Hepatocyte (in vitro differentiated cells): ENCODE measurements at regions not wholly inside any gene's neighbourhood (a gene's known extent, or its start where the extent isn't known, plus 50 kb on each side); places are given as distances from the start of the nearest gene placed in this dataset.

Experiments used
- DNase-seq: peaks from one replicate; pipeline ENCODE4 v3.0.0-alpha.2; 2016; ENCODE audit warnings: low spot score
- H2AFZ ChIP-seq: fragments of 200-600 bp; sonication (generic); 2 replicates; pipeline ENCODE4 v1.6.0; 2016; ENCODE audit warnings: antibody characterized with exemption, mild to moderate bottlenecking
- H3K27ac ChIP-seq: fragments of 200-600 bp; sonication (generic); 2 replicates; pipeline ENCODE4 v1.5.1; 2016; ENCODE audit warnings: mild to moderate bottlenecking
- H3K27me3 ChIP-seq: fragments of 200-600 bp; sonication (generic); 2 replicates; pipeline ENCODE4 v1.6.1; 2016
- H3K36me3 ChIP-seq: fragments of 200-600 bp; sonication (generic); replicated peaks from 2 replicates; pipeline ENCODE4 v1.5.1; 2016; ENCODE audit warnings: low read depth; ENCODE audit not compliant: insufficient read depth
- H3K4me1 ChIP-seq: fragments of 200-600 bp; sonication (generic); 2 replicates; pipeline ENCODE4 v1.5.1; 2016; ENCODE audit warnings: mild to moderate bottlenecking, moderate library complexity; ENCODE audit not compliant: insufficient read depth
- H3K4me2 ChIP-seq: fragments of 200-600 bp; sonication (generic); 2 replicates; pipeline ENCODE4 v1.6.0; 2016
- H3K4me3 ChIP-seq: fragments of 200-600 bp; sonication (generic); 2 replicates; pipeline ENCODE4 v1.5.1; 2016; ENCODE audit warnings: mild to moderate bottlenecking
- H3K79me2 ChIP-seq: fragments of 200-600 bp; sonication (generic); 2 replicates; pipeline ENCODE4 v1.6.0; 2017; ENCODE audit warnings: mild to moderate bottlenecking
- H3K9me2 ChIP-seq: fragments of 200-600 bp; sonication (generic); replicated peaks from 2 replicates; pipeline ENCODE4 v1.6.0; 2017; ENCODE audit warnings: mild to moderate bottlenecking; ENCODE audit not compliant: insufficient read depth
- H3K9me3 ChIP-seq: fragments of 200-600 bp; sonication (generic); 2 replicates; pipeline ENCODE4 v1.5.1; 2016; ENCODE audit warnings: low read depth, mild to moderate bottlenecking
- H4K20me1 ChIP-seq: fragments of 200-600 bp; sonication (generic); 2 replicates; pipeline ENCODE4 v1.6.0; 2016; ENCODE audit warnings: mild to moderate bottlenecking; ENCODE audit not compliant: insufficient read depth, poor library complexity, severe bottlenecking
- EZH2 ChIP-seq: fragments of 200-600 bp; sonication (generic); IDR thresholded peaks from 2 replicates; pipeline ENCODE4 v1.6.1; 2016; ENCODE audit warnings: antibody characterized with exemption, mild to moderate bottlenecking, borderline replicate concordance
- EZH2phosphoT487 ChIP-seq: fragments of 200-600 bp; sonication (generic); IDR thresholded peaks from one replicate; pipeline ENCODE4 v1.6.1; 2018; ENCODE audit warnings: antibody characterized with exemption, mild to moderate bottlenecking, low read depth, moderate library complexity; ENCODE audit not compliant: unreplicated experiment, severe bottlenecking
- WGBS: methylation state at CpG from one replicate; pipeline ENCODE4 v1.1.6; 2016; ENCODE audit warnings: low lambda C conversion rate; ENCODE audit errors: missing lambda C conversion rate; 5-methylcytosine and 5-hydroxymethylcytosine counted together
- TF ChIP-seq, protein P1 (sequence below): fragments of 200-600 bp; sonication (generic); IDR thresholded peaks from 2 replicates; pipeline ENCODE4 v1.5.1; 2016; ENCODE audit warnings: antibody characterized with exemption, mild to moderate bottlenecking; ENCODE audit not compliant: poor library complexity

DNA sequence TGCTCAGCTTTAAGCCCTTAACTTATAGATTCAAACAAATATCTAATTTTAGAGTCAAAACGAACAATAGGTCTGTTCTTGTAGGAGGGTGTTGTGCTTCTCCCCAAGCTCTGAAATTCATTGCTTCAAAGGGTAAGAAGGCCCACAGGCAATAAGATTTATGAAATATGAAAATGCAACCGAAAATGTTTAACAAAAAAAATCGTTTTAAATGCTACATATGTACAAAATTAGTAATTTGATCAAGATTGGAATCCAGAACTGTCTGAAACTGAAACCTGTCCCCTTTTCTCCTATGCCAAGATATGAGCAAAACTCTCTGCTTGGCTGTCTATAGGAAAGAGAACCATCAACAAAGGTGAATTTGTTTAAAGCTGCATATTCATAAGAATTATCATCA is 534.3 kb downstream of the PLPP3 start:
- H3K27ac ChIP-seq, result no peak overlapping the region
- no peaks in the 10 kb centered on the region for H3K9me2 ChIP-seq
- no peaks in the 10 kb centered on the region for H3K36me3 ChIP-seq
- no peak overlapping the region for H3K4me3 ChIP-seq
- no peak overlapping the region for H2AFZ ChIP-seq
- 71% methylated on average over 3 of the region's 3 CpGs for WGBS
- no peaks in the 10 kb centered on the region for H4K20me1 ChIP-seq
- DNase-seq, result no peak
- no peaks in the 10 kb centered on the region for H3K4me1 ChIP-seq
- H3K27me3 ChIP-seq, result no peaks in the 10 kb centered on the region
- no peak overlapping the region for H3K4me2 ChIP-seq
- TF ChIP-seq EZH2phosphoT487, result no peak
- TF ChIP-seq, protein P1, sequence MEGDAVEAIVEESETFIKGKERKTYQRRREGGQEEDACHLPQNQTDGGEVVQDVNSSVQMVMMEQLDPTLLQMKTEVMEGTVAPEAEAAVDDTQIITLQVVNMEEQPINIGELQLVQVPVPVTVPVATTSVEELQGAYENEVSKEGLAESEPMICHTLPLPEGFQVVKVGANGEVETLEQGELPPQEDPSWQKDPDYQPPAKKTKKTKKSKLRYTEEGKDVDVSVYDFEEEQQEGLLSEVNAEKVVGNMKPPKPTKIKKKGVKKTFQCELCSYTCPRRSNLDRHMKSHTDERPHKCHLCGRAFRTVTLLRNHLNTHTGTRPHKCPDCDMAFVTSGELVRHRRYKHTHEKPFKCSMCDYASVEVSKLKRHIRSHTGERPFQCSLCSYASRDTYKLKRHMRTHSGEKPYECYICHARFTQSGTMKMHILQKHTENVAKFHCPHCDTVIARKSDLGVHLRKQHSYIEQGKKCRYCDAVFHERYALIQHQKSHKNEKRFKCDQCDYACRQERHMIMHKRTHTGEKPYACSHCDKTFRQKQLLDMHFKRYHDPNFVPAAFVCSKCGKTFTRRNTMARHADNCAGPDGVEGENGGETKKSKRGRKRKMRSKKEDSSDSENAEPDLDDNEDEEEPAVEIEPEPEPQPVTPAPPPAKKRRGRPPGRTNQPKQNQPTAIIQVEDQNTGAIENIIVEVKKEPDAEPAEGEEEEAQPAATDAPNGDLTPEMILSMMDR, result no peak
- TF ChIP-seq EZH2, result no peak
- no peaks in the 10 kb centered on the region for H3K9me3 ChIP-seq
- H3K79me2 ChIP-seq, result no peaks in the 10 kb centered on the region

DNA sequence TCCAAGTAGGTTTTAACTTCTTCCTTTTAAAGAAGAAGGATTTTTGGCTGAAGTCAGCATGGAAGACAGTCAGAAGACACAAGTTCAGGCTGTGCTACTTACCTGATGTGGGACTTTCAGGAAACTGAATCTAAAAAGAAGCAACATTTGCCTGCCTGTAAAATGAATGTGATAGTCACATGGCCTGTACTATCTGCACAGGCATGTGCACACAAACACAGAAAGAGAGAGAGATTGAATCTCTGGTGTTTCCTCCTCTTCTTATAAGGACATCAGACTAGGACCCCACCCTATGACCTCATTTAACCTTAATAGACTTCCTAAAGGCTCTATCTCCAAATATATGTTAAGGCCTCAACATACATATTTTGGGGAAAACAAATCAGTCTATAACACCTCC is 542.9 kb downstream of the PLPP3 start:
- no peak overlapping the region for H2AFZ ChIP-seq
- H3K4me1 ChIP-seq, result no peaks in the 10 kb centered on the region
- no peaks in the 10 kb centered on the region for H3K9me2 ChIP-seq
- no peaks in the 10 kb centered on the region for H4K20me1 ChIP-seq
- DNase-seq, result no peak
- no peaks in the 10 kb centered on the region for H3K36me3 ChIP-seq
- H3K79me2 ChIP-seq, result no peaks in the 10 kb centered on the region
- peak overlapping the region; percentile 2 for H3K27ac ChIP-seq
- H3K9me3 ChIP-seq, result no peaks in the 10 kb centered on the region
- no peak for TF ChIP-seq EZH2phosphoT487
- TF ChIP-seq EZH2, result no peak
- TF ChIP-seq, protein P1, result no peak
- no peaks in the 10 kb centered on the region for H3K27me3 ChIP-seq
- H3K4me3 ChIP-seq, result no peak overlapping the region
- H3K4me2 ChIP-seq, result no peak overlapping the region

DNA sequence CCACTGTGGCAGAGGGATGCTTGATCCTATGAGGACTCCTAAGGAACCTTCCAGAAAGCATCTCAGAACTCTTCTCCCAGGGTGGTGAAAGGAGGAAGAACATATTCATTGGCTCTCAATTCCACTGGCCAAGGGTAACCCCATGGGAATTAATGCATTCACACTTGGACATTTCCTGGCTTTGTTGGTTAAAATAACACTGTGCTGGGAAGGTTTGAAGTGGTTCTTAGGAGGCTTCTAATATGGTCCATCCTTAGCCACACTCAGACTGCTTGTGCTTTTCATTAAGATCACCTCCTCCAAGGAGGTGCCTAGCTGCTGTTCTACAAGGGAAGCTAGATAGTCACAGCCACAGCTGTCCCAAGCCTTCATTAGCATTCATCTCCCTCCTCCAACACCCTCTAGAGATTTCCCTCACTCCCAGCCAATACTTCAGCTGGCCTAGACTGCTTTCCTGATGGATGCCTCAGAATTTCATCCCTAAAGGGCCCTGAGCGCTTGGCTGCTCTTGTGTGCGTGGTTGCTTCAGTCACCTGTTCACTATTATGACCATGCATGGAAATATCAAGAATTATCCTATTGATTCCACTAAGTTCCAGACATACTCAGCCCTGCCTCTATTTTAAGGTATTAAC is 544.4 kb downstream of the PLPP3 start:
- no peaks in the 10 kb centered on the region for H3K4me1 ChIP-seq
- TF ChIP-seq, protein P1, result no peak
- TF ChIP-seq EZH2phosphoT487 (no peak), EZH2 (no peak)
- H3K4me3 ChIP-seq, result no peak overlapping the region
- no peak for DNase-seq
- no peak overlapping the region for H2AFZ ChIP-seq
- no peaks in the 10 kb centered on the region for H3K79me2 ChIP-seq
- no peak overlapping the region for H3K27ac ChIP-seq
- no peaks in the 10 kb centered on the region for H3K27me3 ChIP-seq
- H4K20me1 ChIP-seq, result no peaks in the 10 kb centered on the region
- no peaks in the 10 kb centered on the region for H3K36me3 ChIP-seq
- H3K9me3 ChIP-seq, result no peaks in the 10 kb centered on the region
- 98% methylated on average over 2 of the region's 2 CpGs for WGBS
- no peak overlapping the region for H3K4me2 ChIP-seq
- H3K9me2 ChIP-seq, result no peaks in the 10 kb centered on the region

DNA sequence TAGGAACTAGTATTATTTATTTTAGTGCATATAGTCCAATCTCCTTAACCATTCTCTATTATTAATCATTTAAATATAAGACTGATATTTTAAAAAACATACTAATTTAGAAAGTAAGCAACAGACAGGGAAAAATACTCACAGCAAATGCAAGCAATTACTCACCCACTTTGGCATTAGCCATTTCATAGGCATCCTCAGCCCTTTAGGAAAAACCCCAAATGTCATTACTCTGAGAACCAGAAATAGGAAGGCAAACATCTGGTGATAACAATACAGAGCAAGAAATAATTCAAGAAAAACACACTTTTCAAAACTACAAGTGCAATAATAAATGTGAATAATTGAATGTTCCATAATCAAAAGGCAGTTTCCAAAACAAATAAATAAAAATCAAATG is 545.1 kb downstream of the PLPP3 start:
- Histone ChIP-seq H2AFZ (no peak overlapping the region), H3K4me3 (no peak overlapping the region), H3K79me2 (no peaks in the 10 kb centered on the region), H3K4me1 (no peaks in the 10 kb centered on the region), H3K36me3 (no peaks in the 10 kb centered on the region), H3K27me3 (no peaks in the 10 kb centered on the region), H3K4me2 (no peak overlapping the region), H3K9me2 (no peaks in the 10 kb centered on the region), H4K20me1 (no peaks in the 10 kb centered on the region), H3K27ac (no peak overlapping the region), H3K9me3 (no peaks in the 10 kb centered on the region)
- TF ChIP-seq, protein P1, result no peak
- TF ChIP-seq EZH2phosphoT487, result no peak
- TF ChIP-seq EZH2, result no peak
- no peak for DNase-seq
